ENCODE measurements at regions not wholly inside any gene's neighbourhood (a gene's known extent, or its start where the extent isn't known, plus 50 kb on each side); places are given as distances from the start of the nearest gene placed in this dataset.
A peak's percentile ranks its signal among the peaks of the same experiment; 100 is the strongest.

GRCh38 chr2:57528499-57528898, 518.1 kb upstream of the VRK2 start:
- H3K9me3 ChIP-seq (ENCODE audit: low read depth) = no peaks in the 10 kb centered on the region
- no peak overlapping the region for H3K27ac ChIP-seq
- no peak overlapping the region for H3K27ac Mint-ChIP-seq
- H3F3A ChIP-seq (ENCODE audit: low read depth) = no peaks in the 10 kb centered on the region
- no peaks in the 10 kb centered on the region for H3K36me3 ChIP-seq
- no peak overlapping the region for H3K9ac ChIP-seq
- peak overlapping the region; percentile 29 for H2AFZ ChIP-seq (replicated peaks)
- no peak overlapping the region for H3K4me3 Mint-ChIP-seq
- peaks cover 6% of the 10 kb centered on the region for H3K9me3 Mint-ChIP-seq
- no peaks in the 10 kb centered on the region for H3K79me2 ChIP-seq (ENCODE audit: low read depth)
- no peaks in the 10 kb centered on the region for H3K36me3 Mint-ChIP-seq
- no peak overlapping the region for H3K4me2 ChIP-seq
- H3K4me3 ChIP-seq = no peak overlapping the region
- no peaks in the 10 kb centered on the region for H3K4me1 Mint-ChIP-seq
- H3K27me3 ChIP-seq = no peaks in the 10 kb centered on the region
- H4K20me1 ChIP-seq (ENCODE audit: low read depth) = no peaks in the 10 kb centered on the region
- TF ChIP-seq CTCF (IDR thresholded peaks at IDR 0.05) = no peak
- no peak for TF ChIP-seq EZH2 (IDR thresholded peaks at IDR 0.05)
- no peak for TF ChIP-seq EZH2phosphoT487 (IDR thresholded peaks at IDR 0.05)
- peak; percentile 19 for DNase-seq (ENCODE audit: low spot score)
- H3K27me3 Mint-ChIP-seq (ENCODE audit: insufficient read depth, low read depth) = no peaks in the 10 kb centered on the region
- no peaks in the 10 kb centered on the region for H3K4me1 ChIP-seq

- no peak overlapping the region for H2AFZ ChIP-seq (replicated peaks)
- no peak overlapping the region for H3K4me3 Mint-ChIP-seq
- H3K27ac Mint-ChIP-seq = no peak overlapping the region
- no peak for DNase-seq (ENCODE audit: low spot score)
- no peaks in the 10 kb centered on the region for H3F3A ChIP-seq (ENCODE audit: low read depth)
- H3K79me2 ChIP-seq (ENCODE audit: low read depth) = no peaks in the 10 kb centered on the region
- H3K27me3 ChIP-seq = no peaks in the 10 kb centered on the region
- TF ChIP-seq CTCF (IDR thresholded peaks at IDR 0.05) (no peak), EZH2phosphoT487 (IDR thresholded peaks at IDR 0.05) (no peak), EZH2 (IDR thresholded peaks at IDR 0.05) (no peak)
- H3K4me1 Mint-ChIP-seq = no peaks in the 10 kb centered on the region
- H3K4me3 ChIP-seq = no peak overlapping the region
- H3K4me1 ChIP-seq = no peaks in the 10 kb centered on the region
- no peak overlapping the region for H3K9ac ChIP-seq
- H4K20me1 ChIP-seq (ENCODE audit: low read depth) = no peaks in the 10 kb centered on the region
- H3K27me3 Mint-ChIP-seq (ENCODE audit: insufficient read depth, low read depth) = no peaks in the 10 kb centered on the region
- H3K27ac ChIP-seq = no peak overlapping the region
- no peaks in the 10 kb centered on the region for H3K9me3 Mint-ChIP-seq
- no peaks in the 10 kb centered on the region for H3K36me3 ChIP-seq
- no peak overlapping the region for H3K4me2 ChIP-seq
- H3K9me3 ChIP-seq (ENCODE audit: low read depth) = no peaks in the 10 kb centered on the region
- no peaks in the 10 kb centered on the region for H3K36me3 Mint-ChIP-seq
These were observed 512.2 kb upstream of the VRK2 start for GRCh38 chr2:57534358-57534757.

GRCh38 chr2:57536535-57537231, 509.9 kb upstream of the VRK2 start:
- Histone ChIP-seq H2AFZ (replicated peaks) (no peak overlapping the region), H3K9me3 (ENCODE audit: low read depth) (no peaks in the 10 kb centered on the region), H3K36me3 (no peaks in the 10 kb centered on the region), H3K27me3 (no peaks in the 10 kb centered on the region), H3K4me1 (no peaks in the 10 kb centered on the region), H3K4me2 (no peak overlapping the region), H3K4me3 (no peak overlapping the region), H3K27ac (no peak overlapping the region), H4K20me1 (ENCODE audit: low read depth) (no peaks in the 10 kb centered on the region), H3K79me2 (ENCODE audit: low read depth) (no peaks in the 10 kb centered on the region), H3K9ac (no peak overlapping the region), H3F3A (ENCODE audit: low read depth) (no peaks in the 10 kb centered on the region)
- Mint-ChIP-seq H3K27me3 (ENCODE audit: insufficient read depth, low read depth) (no peaks in the 10 kb centered on the region), H3K4me1 (no peaks in the 10 kb centered on the region), H3K36me3 (no peaks in the 10 kb centered on the region), H3K9me3 (no peaks in the 10 kb centered on the region), H3K27ac (no peak overlapping the region), H3K4me3 (no peak overlapping the region)
- no peak for DNase-seq (ENCODE audit: low spot score)
- TF ChIP-seq EZH2 (IDR thresholded peaks at IDR 0.05) (no peak), CTCF (IDR thresholded peaks at IDR 0.05) (no peak), EZH2phosphoT487 (IDR thresholded peaks at IDR 0.05) (no peak)
